Neural progenitor cell (in vitro differentiated cells): ENCODE measurements at regions not wholly inside any gene's neighbourhood (a gene's known extent, or its start where the extent isn't known, plus 50 kb on each side); places are given as distances from the start of the nearest gene placed in this dataset.

Experiments
- EZH2 ChIP-seq: fragments of 200-600 bp; sonication (generic); IDR thresholded peaks from 2 replicates; pipeline ENCODE4 v1.6.1; 2017; ENCODE audit warnings: antibody characterized with exemption, mild to moderate bottlenecking, moderate library complexity
- EZH2phosphoT487 ChIP-seq: fragments of 200-600 bp; sonication (generic); IDR thresholded peaks from 2 replicates; pipeline ENCODE4 v1.6.1; 2017; ENCODE audit warnings: antibody characterized with exemption
- TF ChIP-seq, protein P1 (sequence below): fragments of 200-600 bp; sonication (generic); IDR thresholded peaks from 2 replicates; pipeline ENCODE4 v1.5.1; 2017; ENCODE audit warnings: antibody characterized with exemption, mild to moderate bottlenecking

- TF ChIP-seq, protein P1, sequence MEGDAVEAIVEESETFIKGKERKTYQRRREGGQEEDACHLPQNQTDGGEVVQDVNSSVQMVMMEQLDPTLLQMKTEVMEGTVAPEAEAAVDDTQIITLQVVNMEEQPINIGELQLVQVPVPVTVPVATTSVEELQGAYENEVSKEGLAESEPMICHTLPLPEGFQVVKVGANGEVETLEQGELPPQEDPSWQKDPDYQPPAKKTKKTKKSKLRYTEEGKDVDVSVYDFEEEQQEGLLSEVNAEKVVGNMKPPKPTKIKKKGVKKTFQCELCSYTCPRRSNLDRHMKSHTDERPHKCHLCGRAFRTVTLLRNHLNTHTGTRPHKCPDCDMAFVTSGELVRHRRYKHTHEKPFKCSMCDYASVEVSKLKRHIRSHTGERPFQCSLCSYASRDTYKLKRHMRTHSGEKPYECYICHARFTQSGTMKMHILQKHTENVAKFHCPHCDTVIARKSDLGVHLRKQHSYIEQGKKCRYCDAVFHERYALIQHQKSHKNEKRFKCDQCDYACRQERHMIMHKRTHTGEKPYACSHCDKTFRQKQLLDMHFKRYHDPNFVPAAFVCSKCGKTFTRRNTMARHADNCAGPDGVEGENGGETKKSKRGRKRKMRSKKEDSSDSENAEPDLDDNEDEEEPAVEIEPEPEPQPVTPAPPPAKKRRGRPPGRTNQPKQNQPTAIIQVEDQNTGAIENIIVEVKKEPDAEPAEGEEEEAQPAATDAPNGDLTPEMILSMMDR = no peak
- TF ChIP-seq EZH2 = no peak
- no peak for TF ChIP-seq EZH2phosphoT487
Observed at GRCh38 chr16:64250866-64251265, 871.0 kb downstream of the CDH11 start.
